PC-9 (cell line): ENCODE measurements at regions not wholly inside any gene's neighbourhood (a gene's known extent, or its start where the extent isn't known, plus 50 kb on each side); places are given as distances from the start of the nearest gene placed in this dataset.

ENCODE experiments used
- BruUV-seq: library from RNA; stranded (reverse); fragments of 400-500 nt; replicated peaks from 2 replicates; lab custom pipeline; 2021; lab: Mats Ljungman, UMichigan
- CTCF ChIA-PET: fragments of 300-600 bp; sonication (Branson Sonifier 250); formaldehyde crosslinking; loops from one replicate; lab custom pipeline; 2022; ENCODE audit warnings: antibody characterized with exemption; lab: Charles Lee
- POLR2A ChIA-PET: fragments of 300-600 bp; sonication (Branson Sonifier 250); formaldehyde crosslinking; loops from one replicate; lab custom pipeline; 2022; ENCODE audit warnings: antibody characterized with exemption; ENCODE audit not compliant: unreplicated experiment; lab: Charles Lee
- DNase-seq, 2 experiments: peaks; one replicate each; pipeline versions ENCODE4 v3.0.0 to v3.0.0-alpha.2; 2015 to 2022; ENCODE audit warnings: mixed read lengths in 1 of 2
- H2AFZ ChIP-seq: fragments of 200-600 bp; sonication (generic); 2 replicates; pipeline ENCODE4 v1.8.1; 2017; ENCODE audit warnings: antibody characterized with exemption
- H3F3A ChIP-seq: fragments of 200-600 bp; sonication (generic); 2 replicates; pipeline ENCODE4 v1.8.1; 2017; ENCODE audit warnings: antibody characterized with exemption, mild to moderate bottlenecking, low read depth; ENCODE audit not compliant: insufficient read depth
- H3K27ac ChIP-seq: fragments of 200-600 bp; sonication (generic); 2 replicates; pipeline ENCODE4 v1.6.1; 2016; ENCODE audit warnings: mixed run types
- H3K27me3 ChIP-seq: fragments of 200-600 bp; sonication (generic); 2 replicates; pipeline ENCODE4 v1.6.1; 2016; ENCODE audit warnings: low read depth, mixed run types; ENCODE audit not compliant: insufficient read depth
- H3K36me3 ChIP-seq: fragments of 200-600 bp; sonication (generic); 2 replicates; pipeline ENCODE4 v1.6.1; 2016; ENCODE audit warnings: low read depth, mixed run types
- H3K4me1 ChIP-seq: fragments of 200-600 bp; sonication (generic); replicated peaks from 2 replicates; pipeline ENCODE4 v1.6.1; 2016; ENCODE audit warnings: mixed run types; ENCODE audit not compliant: insufficient read depth
- H3K4me2 ChIP-seq: fragments of 200-600 bp; sonication (generic); 2 replicates; pipeline ENCODE4 v1.6.1; 2017; ENCODE audit warnings: mixed run types
- H3K4me3 ChIP-seq: fragments of 200-600 bp; sonication (generic); 2 replicates; pipeline ENCODE4 v1.6.1; 2016; ENCODE audit warnings: mixed run types
- H3K79me2 ChIP-seq: fragments of 200-600 bp; sonication (generic); 2 replicates; pipeline ENCODE4 v1.6.1; 2017; ENCODE audit warnings: low read depth, mixed run types
- H3K9me2 ChIP-seq: fragments of 200-600 bp; sonication (generic); 2 replicates; pipeline ENCODE4 v1.8.1; 2017; ENCODE audit warnings: mild to moderate bottlenecking; ENCODE audit not compliant: insufficient read depth
- H3K9me3 ChIP-seq: fragments of 200-600 bp; sonication (generic); 2 replicates; pipeline ENCODE4 v1.8.1; 2016; ENCODE audit warnings: low read depth; ENCODE audit not compliant: insufficient read depth
- H4K20me1 ChIP-seq: fragments of 200-600 bp; sonication (generic); 2 replicates; pipeline ENCODE4 v1.8.1; 2017; ENCODE audit not compliant: insufficient read depth
- EZH2 ChIP-seq: fragments of 200-600 bp; sonication (generic); IDR thresholded peaks from 2 replicates; pipeline ENCODE4 v1.8.0; 2017; ENCODE audit warnings: antibody characterized with exemption, low read depth
- intact Hi-C: fragments of 100-400 bp; cut with micrococcal nuclease; formaldehyde crosslinking; loops from one replicate; pipeline ENCODE4 v1.10.0; 2022; ENCODE audit not compliant: unreplicated experiment
- TF ChIP-seq, protein P1 (sequence below): fragments of 200-600 bp; sonication (generic); conservative IDR thresholded peaks from 2 replicates; pipeline ENCODE4 v1.6.1; 2017; ENCODE audit warnings: mixed run types, antibody characterized with exemption, mild to moderate bottlenecking, moderate library complexity

- CTCF ChIA-PET: no interaction called here
- H3K27me3 ChIP-seq: no peaks in the 10 kb centered on the region
- H3K79me2 ChIP-seq: no peaks in the 10 kb centered on the region
- no peaks in the 10 kb centered on the region for H3F3A ChIP-seq
- no peak overlapping the region for H3K4me2 ChIP-seq
- no TSS peak for BruUV-seq
- POLR2A ChIA-PET: no interaction called here
- no peaks in the 10 kb centered on the region for H4K20me1 ChIP-seq
- intact Hi-C loops: no loop called here
- DNase-seq: no peak
- no peaks in the 10 kb centered on the region for H3K36me3 ChIP-seq
- TF ChIP-seq, protein P1, sequence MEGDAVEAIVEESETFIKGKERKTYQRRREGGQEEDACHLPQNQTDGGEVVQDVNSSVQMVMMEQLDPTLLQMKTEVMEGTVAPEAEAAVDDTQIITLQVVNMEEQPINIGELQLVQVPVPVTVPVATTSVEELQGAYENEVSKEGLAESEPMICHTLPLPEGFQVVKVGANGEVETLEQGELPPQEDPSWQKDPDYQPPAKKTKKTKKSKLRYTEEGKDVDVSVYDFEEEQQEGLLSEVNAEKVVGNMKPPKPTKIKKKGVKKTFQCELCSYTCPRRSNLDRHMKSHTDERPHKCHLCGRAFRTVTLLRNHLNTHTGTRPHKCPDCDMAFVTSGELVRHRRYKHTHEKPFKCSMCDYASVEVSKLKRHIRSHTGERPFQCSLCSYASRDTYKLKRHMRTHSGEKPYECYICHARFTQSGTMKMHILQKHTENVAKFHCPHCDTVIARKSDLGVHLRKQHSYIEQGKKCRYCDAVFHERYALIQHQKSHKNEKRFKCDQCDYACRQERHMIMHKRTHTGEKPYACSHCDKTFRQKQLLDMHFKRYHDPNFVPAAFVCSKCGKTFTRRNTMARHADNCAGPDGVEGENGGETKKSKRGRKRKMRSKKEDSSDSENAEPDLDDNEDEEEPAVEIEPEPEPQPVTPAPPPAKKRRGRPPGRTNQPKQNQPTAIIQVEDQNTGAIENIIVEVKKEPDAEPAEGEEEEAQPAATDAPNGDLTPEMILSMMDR: no peak
- TF ChIP-seq EZH2: no peak
- no peaks in the 10 kb centered on the region for H3K9me3 ChIP-seq
- no peaks in the 10 kb centered on the region for H3K9me2 ChIP-seq
- H2AFZ ChIP-seq: no peak overlapping the region
- no peak overlapping the region for H3K4me3 ChIP-seq
- H3K27ac ChIP-seq: no peak overlapping the region
- H3K4me1 ChIP-seq: no peaks in the 10 kb centered on the region
These were observed 145.5 kb upstream of the PFN2 start for GRCh38 chr3:150116196-150116595.

- ChIA-PET POLR2A (interaction anchor here (0.7 kb wide), 1 partner anchor 1059 kb away, joined by 8 read pairs; no protein-coding TSS in a partner anchor), CTCF (no interaction called here)
- H3K9me2 ChIP-seq: no peaks in the 10 kb centered on the region
- no peak overlapping the region for H3K27ac ChIP-seq
- no peaks in the 10 kb centered on the region for H4K20me1 ChIP-seq
- no peaks in the 10 kb centered on the region for H3K4me1 ChIP-seq
- no peak overlapping the region for H3K4me2 ChIP-seq
- H3K27me3 ChIP-seq: no peaks in the 10 kb centered on the region
- no peaks in the 10 kb centered on the region for H3K36me3 ChIP-seq
- H3K4me3 ChIP-seq: no peak overlapping the region
- intact Hi-C loops: no loop called here
- no peaks in the 10 kb centered on the region for H3K79me2 ChIP-seq
- TF ChIP-seq, protein P1: no peak
- no peak for TF ChIP-seq EZH2
- H3F3A ChIP-seq: no peaks in the 10 kb centered on the region
- no peaks in the 10 kb centered on the region for H3K9me3 ChIP-seq
- DNase-seq: no peak
- H2AFZ ChIP-seq: no peak overlapping the region
- no TSS peak for BruUV-seq
These were observed 144.3 kb upstream of the PFN2 start for GRCh38 chr3:150114873-150115540.

GRCh38 chr3:150114273-150114672 lies 143.6 kb upstream of the PFN2 start:
- no TSS peak for BruUV-seq
- no peak overlapping the region for H2AFZ ChIP-seq
- POLR2A ChIA-PET: no interaction called here

More at GRCh38 chr3:150114273-150114672, 143.6 kb upstream of the PFN2 start:
- CTCF ChIA-PET: no interaction called here
- no peak overlapping the region for H3K4me3 ChIP-seq
- H3K36me3 ChIP-seq: no peaks in the 10 kb centered on the region
- no peak for DNase-seq
- no peak overlapping the region for H3K4me2 ChIP-seq
- no peak overlapping the region for H3K27ac ChIP-seq
- no peaks in the 10 kb centered on the region for H3K9me3 ChIP-seq
- intact Hi-C loops: no loop called here
- no peaks in the 10 kb centered on the region for H3K4me1 ChIP-seq
- no peaks in the 10 kb centered on the region for H3K27me3 ChIP-seq
- H3K79me2 ChIP-seq: no peaks in the 10 kb centered on the region
- no peaks in the 10 kb centered on the region for H3K9me2 ChIP-seq
- H3F3A ChIP-seq: no peaks in the 10 kb centered on the region
- TF ChIP-seq, protein P1: no peak
- TF ChIP-seq EZH2: no peak
- H4K20me1 ChIP-seq: no peaks in the 10 kb centered on the region
